Spinal cord (tissue), 9 donors: ENCODE measurements at regions not wholly inside any gene's neighbourhood (a gene's known extent, or its start where the extent isn't known, plus 50 kb on each side); places are given as distances from the start of the nearest gene placed in this dataset.
"Not testable (repeated sequence)": the region's sequence is repeated elsewhere in the genome, so short reads cannot be mapped to it uniquely, and the experiment has no call there.

ENCODE experiments used
- DNase-seq, 6 donors: peaks; one replicate each; pipeline versions ENCODE4 v3.0.0 to v3.0.0-alpha.2; 2013 to 2015; ENCODE audit warnings: low spot score in 6 of 6, low read depth in 4 of 6
- H3K27ac ChIP-seq: one replicate; pipeline ENCODE4 v1.5.1; 2013; ENCODE audit warnings: low read depth, low read length, control low read depth
- H3K27me3 ChIP-seq: one replicate; pipeline ENCODE4 v1.6.1; 2013; ENCODE audit warnings: low read length; ENCODE audit not compliant: control insufficient read depth, insufficient read depth
- H3K36me3 ChIP-seq: one replicate; pipeline ENCODE4 v1.6.1; 2013; ENCODE audit warnings: low read length; ENCODE audit not compliant: control insufficient read depth, insufficient read depth
- H3K4me1 ChIP-seq: one replicate; pipeline ENCODE4 v1.6.1; 2013; ENCODE audit warnings: low read length; ENCODE audit not compliant: control insufficient read depth, insufficient read depth
- H3K4me3 ChIP-seq: one replicate; pipeline ENCODE4 v1.5.1; 2013; ENCODE audit warnings: low read depth, low read length, control low read depth
- H3K9me3 ChIP-seq: one replicate; pipeline ENCODE4 v1.6.1; 2013; ENCODE audit warnings: low read length; ENCODE audit not compliant: control insufficient read depth, insufficient read depth
- WGBS: methylation state at CpG from one replicate; pipeline ENCODE4 v1.1.5; 2013; ENCODE audit warnings: missing lambda C conversion rate; ENCODE audit not compliant: insufficient coverage; 5-methylcytosine and 5-hydroxymethylcytosine counted together
- donor health status: healthy.

GRCh38 chr13:100975666-100976065 is 301.1 kb upstream of the TMTC4 start:
- not testable (repeated sequence) for H3K27ac ChIP-seq, DNase-seq, H3K4me3 ChIP-seq, H3K9me3 ChIP-seq, H3K27me3 ChIP-seq, H3K36me3 ChIP-seq, H3K4me1 ChIP-seq
- 63% methylated on average over 20 of the region's 31 CpGs for WGBS

- 37% methylated on average over 2 of the region's 2 CpGs for WGBS
- no peak overlapping the region for H3K4me3 ChIP-seq
- DNase-seq = no peak
- H3K9me3 ChIP-seq = no peaks in the 10 kb centered on the region
- no peaks in the 10 kb centered on the region for H3K36me3 ChIP-seq
- peaks cover 6% of the 10 kb centered on the region for H3K4me1 ChIP-seq
- H3K27me3 ChIP-seq = no peaks in the 10 kb centered on the region
- no peak overlapping the region for H3K27ac ChIP-seq
Observed at GRCh38 chr13:100962585-100962984, 288.0 kb upstream of the TMTC4 start.

- Histone ChIP-seq H3K4me1 (peaks cover 6% of the 10 kb centered on the region), H3K27me3 (no peaks in the 10 kb centered on the region), H3K27ac (no peak overlapping the region), H3K4me3 (no peak overlapping the region), H3K9me3 (no peaks in the 10 kb centered on the region), H3K36me3 (no peaks in the 10 kb centered on the region)
- WGBS = 31% methylated on average over 5 of the region's 7 CpGs
- DNase-seq = peak in 1 of 6 donors; percentile 59
Observed at GRCh38 chr13:100961186-100961585, 286.6 kb upstream of the TMTC4 start.

- peak in 1 of 6 donors; percentile 92 for DNase-seq
- no peaks in the 10 kb centered on the region for H3K36me3 ChIP-seq
- no peaks in the 10 kb centered on the region for H3K27me3 ChIP-seq
- H3K4me1 ChIP-seq = peaks cover 6% of the 10 kb centered on the region
- WGBS = no CpG with 5 or more reads among the region's 5 CpGs
- H3K9me3 ChIP-seq = no peaks in the 10 kb centered on the region
- no peak overlapping the region for H3K27ac ChIP-seq
- H3K4me3 ChIP-seq = no peak overlapping the region
Observed at GRCh38 chr13:100958831-100959230, 284.2 kb upstream of the TMTC4 start.

GRCh38 chr13:100957741-100958140 is 283.1 kb upstream of the TMTC4 start:
- WGBS = 60% methylated on average over 3 of the region's 4 CpGs
- no peak overlapping the region for H3K4me3 ChIP-seq
- no peaks in the 10 kb centered on the region for H3K9me3 ChIP-seq
- DNase-seq = peak in 1 of 6 donors; percentile 20
- H3K36me3 ChIP-seq = no peaks in the 10 kb centered on the region
- no peak overlapping the region for H3K27ac ChIP-seq
- H3K27me3 ChIP-seq = no peaks in the 10 kb centered on the region
- H3K4me1 ChIP-seq = peaks cover 6% of the 10 kb centered on the region

GRCh38 chr13:100954430-100955305 is 280.1 kb upstream of the TMTC4 start:
- DNase-seq = peak in 2 of 6 donors; percentile 77 to 81
- Histone ChIP-seq H3K36me3 (no peaks in the 10 kb centered on the region), H3K27ac (no peak overlapping the region), H3K9me3 (no peaks in the 10 kb centered on the region), H3K4me3 (no peak overlapping the region), H3K4me1 (no peaks in the 10 kb centered on the region), H3K27me3 (no peaks in the 10 kb centered on the region)
- 36% methylated on average over 5 of the region's 9 CpGs for WGBS

GRCh38 chr13:100951016-100951415 is 276.4 kb upstream of the TMTC4 start:
- Histone ChIP-seq H3K36me3 (no peaks in the 10 kb centered on the region), H3K4me3 (no peak overlapping the region), H3K27ac (no peak overlapping the region), H3K27me3 (no peaks in the 10 kb centered on the region), H3K4me1 (no peaks in the 10 kb centered on the region), H3K9me3 (no peaks in the 10 kb centered on the region)
- peak in 1 of 6 donors; percentile 44 for DNase-seq
- 96% methylated on average over 4 of the region's 4 CpGs for WGBS

GRCh38 chr13:100948937-100949336 is 274.3 kb upstream of the TMTC4 start:
- not testable (repeated sequence) for H3K4me1 ChIP-seq, H3K27ac ChIP-seq, H3K9me3 ChIP-seq, DNase-seq, H3K36me3 ChIP-seq, H3K4me3 ChIP-seq, H3K27me3 ChIP-seq
- 100% methylated on average over 2 of the region's 3 CpGs for WGBS

GRCh38 chr13:100946588-100946987 is 272.0 kb upstream of the TMTC4 start:
- no peak overlapping the region for H3K4me3 ChIP-seq
- no peak overlapping the region for H3K27ac ChIP-seq
- H3K9me3 ChIP-seq = no peaks in the 10 kb centered on the region
- no peaks in the 10 kb centered on the region for H3K4me1 ChIP-seq
- WGBS = 100% methylated on average over 2 of the region's 4 CpGs
- H3K36me3 ChIP-seq = no peaks in the 10 kb centered on the region
- DNase-seq = no peak
- no peaks in the 10 kb centered on the region for H3K27me3 ChIP-seq

- H3K27me3 ChIP-seq = no peaks in the 10 kb centered on the region
- DNase-seq = no peak
- H3K9me3 ChIP-seq = no peaks in the 10 kb centered on the region
- H3K36me3 ChIP-seq = no peaks in the 10 kb centered on the region
- no peak overlapping the region for H3K4me3 ChIP-seq
- H3K4me1 ChIP-seq = peaks cover 4% of the 10 kb centered on the region
- no peak overlapping the region for H3K27ac ChIP-seq
- 83% methylated on average over 4 of the region's 5 CpGs for WGBS
Observed at GRCh38 chr13:100944791-100945345, 270.3 kb upstream of the TMTC4 start.
